Fibroblast of lung (primary cell): ENCODE measurements at regions not wholly inside any gene's neighbourhood (a gene's known extent, or its start where the extent isn't known, plus 50 kb on each side); places are given as distances from the start of the nearest gene placed in this dataset.

Experiments used
- DNase-seq, 2 donors: peaks; one replicate each; pipeline versions ENCODE4 v3.0.0 to v3.0.0-alpha.2; 2010; ENCODE audit warnings: low read depth in 2 of 2
- H2AFZ ChIP-seq: 2 replicates; pipeline ENCODE4 v1.5.1; 2012; ENCODE audit warnings: low read length, control low read depth, inconsistent platforms
- H3K27ac ChIP-seq: 2 replicates; pipeline ENCODE4 v1.5.1; 2011; ENCODE audit warnings: low read length, control low read depth; ENCODE audit not compliant: insufficient read depth
- H3K27me3 ChIP-seq: 2 replicates; pipeline ENCODE4 v1.5.1; 2011; ENCODE audit warnings: mild to moderate bottlenecking, low read length; ENCODE audit not compliant: control insufficient read depth, insufficient read depth
- H3K36me3 ChIP-seq: 2 replicates; pipeline ENCODE4 v1.5.1; 2011; ENCODE audit warnings: low read length; ENCODE audit not compliant: control insufficient read depth, insufficient read depth
- H3K4me1 ChIP-seq: 2 replicates; pipeline ENCODE4 v1.5.1; 2011; ENCODE audit warnings: low read length; ENCODE audit not compliant: control insufficient read depth, insufficient read depth; ENCODE audit errors: extremely low read depth
- H3K4me2 ChIP-seq: 2 replicates; pipeline ENCODE4 v1.5.1; 2011; ENCODE audit warnings: low read length, control low read depth; ENCODE audit not compliant: insufficient read depth; ENCODE audit errors: extremely low read depth
- H3K4me3 ChIP-seq, 4 experiments: fragments of 200-600 bp in 1 of 4; sonication (generic) in 1 of 4; replicated peaks in 1 of 4; 2 replicates each; pipeline ENCODE4 v1.5.1; 2011 to 2016; ENCODE audit warnings: low read length in 4 of 4, low read depth in 3 of 4, mild to moderate bottlenecking in 3 of 4, control low read depth in 2 of 4, inconsistent platforms in 1 of 4, mixed read lengths in 1 of 4; ENCODE audit not compliant: insufficient read depth in 1 of 4; ENCODE audit errors: control extremely low read depth in 1 of 4
- H3K79me2 ChIP-seq: 2 replicates; pipeline ENCODE4 v1.5.1; 2012; ENCODE audit warnings: mild to moderate bottlenecking, low read length, inconsistent platforms; ENCODE audit not compliant: control insufficient read depth, insufficient read depth
- H3K9ac ChIP-seq: 2 replicates; pipeline ENCODE4 v1.5.1; 2011; ENCODE audit warnings: mild to moderate bottlenecking, low read length, control low read depth; ENCODE audit not compliant: insufficient read depth
- H3K9me3 ChIP-seq: 2 replicates; pipeline ENCODE4 v1.5.1; 2012; ENCODE audit warnings: low read depth, low read length; ENCODE audit not compliant: control insufficient read depth, insufficient read depth
- H4K20me1 ChIP-seq: 2 replicates; pipeline ENCODE4 v1.5.1; 2011; ENCODE audit warnings: low read length; ENCODE audit not compliant: control insufficient read depth, insufficient read depth; ENCODE audit errors: extremely low read depth
- CTCF ChIP-seq, 2 donors: IDR thresholded peaks in 1 of 2; conservative IDR thresholded peaks in 1 of 2; 1 replicate in 1 of 2; 2 replicates in 1 of 2; pipeline ENCODE4 v1.5.1; 2011 to 2012; ENCODE audit warnings: low read length in 2 of 2, control low read depth in 1 of 2, inconsistent platforms in 1 of 2, low read depth in 1 of 2, mild to moderate bottlenecking in 1 of 2
- EZH2 ChIP-seq: IDR thresholded peaks from 2 replicates; pipeline ENCODE4 v1.5.1; 2012; ENCODE audit warnings: low read length, control low read depth, mild to moderate bottlenecking; ENCODE audit errors: missing control alignments

- Histone ChIP-seq H3K4me1 (no peaks in the 10 kb centered on the region), H2AFZ (no peak overlapping the region), H3K27ac (no peak overlapping the region), H3K27me3 (no peaks in the 10 kb centered on the region), H3K4me3 (no peak overlapping the region), H3K79me2 (no peaks in the 10 kb centered on the region), H3K9ac (no peak overlapping the region), H3K4me2 (no peak overlapping the region), H4K20me1 (no peaks in the 10 kb centered on the region), H3K36me3 (no peaks in the 10 kb centered on the region), H3K9me3 (no peaks in the 10 kb centered on the region)
- no peak for DNase-seq
- TF ChIP-seq CTCF (conservative IDR thresholded peaks at IDR 0.05 in 1 of 2, IDR thresholded peaks at IDR 0.05 in 1 of 2; ENCODE audit: low read depth in 1 of 2, low read length in 2 of 2) (no peak), EZH2 (no peak)
Measured at GRCh38 chr11:98195300-98195699, 825.4 kb upstream of the CNTN5 start.

- no peaks in the 10 kb centered on the region for H3K27me3 ChIP-seq
- no peaks in the 10 kb centered on the region for H3K79me2 ChIP-seq
- H4K20me1 ChIP-seq, result no peaks in the 10 kb centered on the region
- DNase-seq, result no peak
- no peak overlapping the region for H3K4me2 ChIP-seq
- H3K4me1 ChIP-seq, result no peaks in the 10 kb centered on the region
- no peak overlapping the region for H3K9ac ChIP-seq
- TF ChIP-seq CTCF (conservative IDR thresholded peaks at IDR 0.05 in 1 of 2, IDR thresholded peaks at IDR 0.05 in 1 of 2; ENCODE audit: low read depth in 1 of 2, low read length in 2 of 2) (no peak), EZH2 (no peak)
- H2AFZ ChIP-seq, result no peak overlapping the region
- no peaks in the 10 kb centered on the region for H3K9me3 ChIP-seq
- no peak overlapping the region for H3K4me3 ChIP-seq
- no peak overlapping the region for H3K27ac ChIP-seq
- no peaks in the 10 kb centered on the region for H3K36me3 ChIP-seq
Measured at GRCh38 chr11:98207086-98207485, 813.7 kb upstream of the CNTN5 start.

- Histone ChIP-seq H3K79me2 (no peaks in the 10 kb centered on the region), H3K4me3 (no peak overlapping the region), H3K36me3 (no peaks in the 10 kb centered on the region), H3K27ac (no peak overlapping the region), H3K4me1 (no peaks in the 10 kb centered on the region), H3K27me3 (no peaks in the 10 kb centered on the region), H3K9me3 (no peaks in the 10 kb centered on the region), H2AFZ (no peak overlapping the region), H4K20me1 (no peaks in the 10 kb centered on the region), H3K9ac (no peak overlapping the region), H3K4me2 (no peak overlapping the region)
- no peak for DNase-seq
- TF ChIP-seq CTCF (conservative IDR thresholded peaks at IDR 0.05 in 1 of 2, IDR thresholded peaks at IDR 0.05 in 1 of 2; ENCODE audit: low read depth in 1 of 2, low read length in 2 of 2), result no peak
- no peak for TF ChIP-seq EZH2
Measured at GRCh38 chr11:98227278-98227677, 793.5 kb upstream of the CNTN5 start.
